ENCODE measurements at regions not wholly inside any gene's neighbourhood (a gene's known extent, or its start where the extent isn't known, plus 50 kb on each side); places are given as distances from the start of the nearest gene placed in this dataset.
A peak's percentile ranks its signal among the peaks of the same experiment; 100 is the strongest.

GRCh38 chr2:37832590-37833197 lies 92.4 kb upstream of the RMDN2 start:
- Histone ChIP-seq H3K4me1 (ENCODE audit: insufficient read depth, low read length) (peaks cover 39% of the 10 kb centered on the region), H3K9me3 (ENCODE audit: low read depth, low read length) (no peaks in the 10 kb centered on the region), H3K27me3 (ENCODE audit: insufficient read depth, low read length) (no peaks in the 10 kb centered on the region), H3K27ac (ENCODE audit: low read depth, low read length) (peak overlapping the region; percentile 83), H3K4me2 (ENCODE audit: insufficient read depth, low read length) (no peak overlapping the region), H3K79me2 (ENCODE audit: insufficient read depth, low read length) (no peaks in the 10 kb centered on the region), H3K36me3 (ENCODE audit: insufficient read depth, low read length) (no peaks in the 10 kb centered on the region), H3K4me3 (ENCODE audit: insufficient read depth, low read length) (no peak overlapping the region), H2AFZ (ENCODE audit: low read length) (peak overlapping the region; percentile 63), H4K20me1 (ENCODE audit: insufficient read depth, low read length) (no peaks in the 10 kb centered on the region)
- TF ChIP-seq CTCF (IDR thresholded peaks at IDR 0.05; ENCODE audit: extremely low read depth, low read depth, low read length): peak; percentile 84
- no peak for DNase-seq (ENCODE audit: insufficient read length, low spot score, missing footprints)

GRCh38 chr2:37833423-37833822 lies 91.7 kb upstream of the RMDN2 start:
- Histone ChIP-seq H4K20me1 (ENCODE audit: insufficient read depth, low read length) (no peaks in the 10 kb centered on the region), H2AFZ (ENCODE audit: low read length) (no peak overlapping the region), H3K9me3 (ENCODE audit: low read depth, low read length) (no peaks in the 10 kb centered on the region), H3K36me3 (ENCODE audit: insufficient read depth, low read length) (no peaks in the 10 kb centered on the region), H3K79me2 (ENCODE audit: insufficient read depth, low read length) (no peaks in the 10 kb centered on the region), H3K4me1 (ENCODE audit: insufficient read depth, low read length) (peaks cover 32% of the 10 kb centered on the region), H3K4me3 (ENCODE audit: insufficient read depth, low read length) (no peak overlapping the region), H3K27me3 (ENCODE audit: insufficient read depth, low read length) (no peaks in the 10 kb centered on the region), H3K27ac (ENCODE audit: low read depth, low read length) (peak overlapping the region; percentile 83), H3K4me2 (ENCODE audit: insufficient read depth, low read length) (no peak overlapping the region)
- no peak for TF ChIP-seq CTCF (IDR thresholded peaks at IDR 0.05; ENCODE audit: extremely low read depth, low read depth, low read length)
- DNase-seq (ENCODE audit: insufficient read length, low spot score, missing footprints): peak; percentile 87

GRCh38 chr2:37836270-37836669 lies 88.8 kb upstream of the RMDN2 start:
- H3K4me2 ChIP-seq (ENCODE audit: insufficient read depth, low read length): no peak overlapping the region
- no peak for DNase-seq (ENCODE audit: insufficient read length, low spot score, missing footprints)
- H3K36me3 ChIP-seq (ENCODE audit: insufficient read depth, low read length): no peaks in the 10 kb centered on the region
- H3K27me3 ChIP-seq (ENCODE audit: insufficient read depth, low read length): no peaks in the 10 kb centered on the region
- no peak overlapping the region for H2AFZ ChIP-seq (ENCODE audit: low read length)
- peaks cover 13% of the 10 kb centered on the region for H3K4me1 ChIP-seq (ENCODE audit: insufficient read depth, low read length)
- H3K79me2 ChIP-seq (ENCODE audit: insufficient read depth, low read length): no peaks in the 10 kb centered on the region
- no peaks in the 10 kb centered on the region for H3K9me3 ChIP-seq (ENCODE audit: low read depth, low read length)
- no peak for TF ChIP-seq CTCF (IDR thresholded peaks at IDR 0.05; ENCODE audit: extremely low read depth, low read depth, low read length)
- no peak overlapping the region for H3K27ac ChIP-seq (ENCODE audit: low read depth, low read length)
- H4K20me1 ChIP-seq (ENCODE audit: insufficient read depth, low read length): no peaks in the 10 kb centered on the region
- no peak overlapping the region for H3K4me3 ChIP-seq (ENCODE audit: insufficient read depth, low read length)

GRCh38 chr2:37836711-37837110 lies 88.4 kb upstream of the RMDN2 start:
- Histone ChIP-seq H3K9me3 (ENCODE audit: low read depth, low read length) (no peaks in the 10 kb centered on the region), H3K4me3 (ENCODE audit: insufficient read depth, low read length) (no peak overlapping the region), H3K27ac (ENCODE audit: low read depth, low read length) (no peak overlapping the region), H3K4me1 (ENCODE audit: insufficient read depth, low read length) (peaks cover 13% of the 10 kb centered on the region), H3K36me3 (ENCODE audit: insufficient read depth, low read length) (no peaks in the 10 kb centered on the region), H4K20me1 (ENCODE audit: insufficient read depth, low read length) (no peaks in the 10 kb centered on the region), H2AFZ (ENCODE audit: low read length) (no peak overlapping the region), H3K4me2 (ENCODE audit: insufficient read depth, low read length) (no peak overlapping the region), H3K79me2 (ENCODE audit: insufficient read depth, low read length) (no peaks in the 10 kb centered on the region), H3K27me3 (ENCODE audit: insufficient read depth, low read length) (no peaks in the 10 kb centered on the region)
- TF ChIP-seq CTCF (IDR thresholded peaks at IDR 0.05; ENCODE audit: extremely low read depth, low read depth, low read length): no peak
- DNase-seq (ENCODE audit: insufficient read length, low spot score, missing footprints): no peak
